Chondrocyte (in vitro differentiated cells): ENCODE measurements at regions not wholly inside any gene's neighbourhood (a gene's known extent, or its start where the extent isn't known, plus 50 kb on each side); places are given as distances from the start of the nearest gene placed in this dataset.

Source experiments
- DNase-seq: peaks from one replicate; pipeline ENCODE4 v3.0.0; 2021; ENCODE audit warnings: mixed read lengths, low spot score
- H3K27ac Mint-ChIP-seq: one replicate; pipeline ENCODE4 v1.8.0; 2021; ENCODE audit warnings: mild to moderate bottlenecking, moderate library complexity, mixed read lengths; ENCODE audit not compliant: unreplicated experiment
- H3K27me3 Mint-ChIP-seq: 2 replicates; pipeline ENCODE4 v1.8.0; 2021; ENCODE audit warnings: low read depth, mixed read lengths
- H3K36me3 Mint-ChIP-seq: 2 replicates; pipeline ENCODE4 v1.8.0; 2021; ENCODE audit warnings: low read depth, mixed read lengths
- H3K4me1 Mint-ChIP-seq: 2 replicates; pipeline ENCODE4 v1.8.0; 2021; ENCODE audit warnings: low read depth, mild to moderate bottlenecking, mixed read lengths
- H3K4me3 Mint-ChIP-seq: one replicate; pipeline ENCODE4 v1.8.0; 2021; ENCODE audit warnings: mild to moderate bottlenecking, moderate library complexity, mixed read lengths; ENCODE audit not compliant: unreplicated experiment
- H3K9me3 Mint-ChIP-seq: 2 replicates; pipeline ENCODE4 v1.8.0; 2021; ENCODE audit warnings: low read depth, mixed read lengths
- CTCF ChIP-seq: fragments of 200-600 bp; sonication (generic); IDR thresholded peaks from 2 replicates; pipeline ENCODE4 v1.5.0; 2021; ENCODE audit warnings: antibody characterized with exemption, mild to moderate bottlenecking, moderate library complexity

DNA sequence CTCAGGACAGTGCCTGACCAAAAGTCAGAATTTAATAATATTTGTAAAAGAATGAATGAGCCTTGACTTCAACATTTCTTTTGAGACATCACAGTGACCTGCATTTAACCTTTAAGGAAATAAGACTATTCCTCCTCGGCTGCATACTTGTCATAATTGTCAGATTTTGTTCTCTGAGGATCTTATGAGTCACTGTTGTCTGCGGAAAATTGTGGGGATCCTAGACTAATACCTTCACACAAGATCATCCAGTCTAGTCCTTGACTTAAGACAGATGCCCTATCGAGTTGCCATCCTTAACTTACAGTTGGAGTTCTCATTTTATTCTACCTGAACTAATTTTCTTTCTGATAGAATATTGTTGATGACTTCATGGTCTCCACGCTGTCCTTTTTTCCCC, 198.4 kb downstream of the DLEU7 start:
- DNase-seq = no peak
- Mint-ChIP-seq H3K36me3 (no peaks in the 10 kb centered on the region), H3K4me3 (no peak overlapping the region), H3K4me1 (peaks cover 20% of the 10 kb centered on the region), H3K27ac (peak overlapping the region; percentile 51), H3K27me3 (no peaks in the 10 kb centered on the region), H3K9me3 (peaks cover 14% of the 10 kb centered on the region)
- no peak for TF ChIP-seq CTCF

DNA sequence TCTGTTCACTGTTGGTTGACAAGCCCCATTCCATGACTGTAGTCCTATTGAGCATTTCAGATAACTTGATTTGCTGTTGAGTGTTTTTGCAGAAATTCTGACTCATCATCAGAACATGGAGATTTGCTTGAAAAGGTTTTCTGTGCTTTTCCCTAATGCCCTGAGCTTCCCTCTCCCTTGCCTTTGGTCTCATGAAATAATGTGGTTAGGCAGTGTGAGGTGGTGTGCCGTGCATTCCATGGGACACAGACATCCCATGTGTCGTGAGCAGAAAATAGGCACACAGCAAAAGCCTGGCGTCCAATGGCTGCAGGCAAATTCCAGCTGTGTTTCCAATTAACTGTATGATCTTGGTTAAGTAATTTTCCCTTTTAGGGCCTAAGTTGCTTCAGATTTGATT, 197.4 kb downstream of the DLEU7 start:
- peaks cover 30% of the 10 kb centered on the region for H3K4me1 Mint-ChIP-seq
- H3K9me3 Mint-ChIP-seq = peaks cover 14% of the 10 kb centered on the region
- H3K36me3 Mint-ChIP-seq = no peaks in the 10 kb centered on the region
- no peak overlapping the region for H3K4me3 Mint-ChIP-seq
- H3K27ac Mint-ChIP-seq = peak overlapping the region; percentile 27
- DNase-seq = no peak
- no peak for TF ChIP-seq CTCF
- no peaks in the 10 kb centered on the region for H3K27me3 Mint-ChIP-seq

GRCh38 chr13:50649211-50649610, 194.3 kb downstream of the DLEU7 start:
- TF ChIP-seq CTCF = no peak
- no peaks in the 10 kb centered on the region for H3K27me3 Mint-ChIP-seq

DNA sequence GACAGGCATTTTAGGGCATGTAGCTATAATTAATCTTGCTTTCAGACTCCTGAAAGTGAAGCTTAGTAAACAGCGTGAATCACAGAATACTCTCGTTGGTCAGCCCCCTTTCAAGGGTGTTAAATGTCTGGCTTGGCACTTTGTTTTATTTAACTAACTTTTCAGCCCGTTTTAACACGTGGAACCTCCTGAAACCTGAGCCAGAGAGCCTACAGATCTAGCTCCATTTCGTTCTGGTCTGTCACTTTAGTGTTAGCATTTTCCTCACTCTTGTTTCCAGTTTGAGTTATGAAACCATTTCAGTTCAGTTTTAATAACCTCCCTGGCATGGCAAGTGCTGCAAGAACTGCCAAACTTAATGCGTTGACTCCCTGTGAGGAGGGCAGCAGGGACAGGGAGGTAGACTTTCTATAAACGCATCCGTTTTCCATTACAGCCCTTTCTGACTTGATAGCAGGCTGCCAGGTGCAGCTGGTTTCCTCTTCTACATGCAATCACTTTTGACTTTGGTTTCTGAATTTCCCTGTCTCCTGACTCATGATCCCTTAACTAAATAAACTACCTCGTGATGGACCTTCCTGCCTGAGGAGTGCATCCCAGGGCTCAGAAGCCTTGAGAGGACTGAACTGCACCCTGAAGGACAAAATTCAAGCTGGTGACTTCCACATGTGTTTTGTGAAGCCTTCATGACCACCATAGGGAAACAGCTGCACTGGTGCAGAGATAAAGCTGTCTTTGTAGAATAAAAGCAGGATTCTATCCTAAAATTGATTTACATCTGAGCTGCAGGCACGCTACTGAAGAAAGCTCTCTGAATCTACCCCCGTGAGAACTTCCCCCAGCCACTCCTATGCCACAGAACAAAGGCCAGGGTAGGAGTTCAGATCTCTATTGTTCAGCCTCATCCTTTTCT, 192.6 kb downstream of the DLEU7 start:
- no peak for TF ChIP-seq CTCF
- Mint-ChIP-seq H3K27ac (peak overlapping the region; percentile 60), H3K4me1 (peaks cover 18% of the 10 kb centered on the region), H3K4me3 (no peak overlapping the region), H3K9me3 (peaks cover 5% of the 10 kb centered on the region), H3K36me3 (no peaks in the 10 kb centered on the region), H3K27me3 (no peaks in the 10 kb centered on the region)
- DNase-seq = no peak

More at GRCh38 chr13:50649211-50649610, 194.3 kb downstream of the DLEU7 start:
- Mint-ChIP-seq H3K27ac (no peak overlapping the region), H3K4me3 (no peak overlapping the region), H3K9me3 (peaks cover 14% of the 10 kb centered on the region), H3K36me3 (no peaks in the 10 kb centered on the region), H3K4me1 (peaks cover 33% of the 10 kb centered on the region)
- DNase-seq = no peak

DNA sequence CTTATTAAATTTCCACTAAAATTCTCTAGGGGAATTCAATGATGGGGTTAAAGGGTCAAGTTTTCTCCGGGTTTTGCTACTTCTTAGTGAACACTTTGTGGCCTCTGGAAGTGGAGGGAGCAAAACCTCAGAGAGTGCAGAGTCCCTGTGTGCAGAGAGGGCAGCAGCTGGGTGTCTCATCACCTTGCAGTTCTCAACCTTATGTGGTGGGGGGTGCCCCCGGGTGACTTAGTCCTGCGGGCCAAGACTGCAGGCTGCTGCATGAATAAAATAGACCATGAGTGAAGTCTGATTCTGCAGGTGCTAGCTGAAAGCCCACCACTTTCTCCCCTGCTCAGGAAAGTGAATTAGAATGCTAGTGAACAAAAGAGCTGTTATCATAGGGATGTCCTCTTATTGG, 191.6 kb downstream of the DLEU7 start:
- H3K27ac Mint-ChIP-seq = no peak overlapping the region
- DNase-seq = no peak
- no peaks in the 10 kb centered on the region for H3K27me3 Mint-ChIP-seq
- H3K4me1 Mint-ChIP-seq = peaks cover 13% of the 10 kb centered on the region
- H3K36me3 Mint-ChIP-seq = no peaks in the 10 kb centered on the region
- TF ChIP-seq CTCF = no peak
- no peak overlapping the region for H3K4me3 Mint-ChIP-seq
- H3K9me3 Mint-ChIP-seq = peaks cover 5% of the 10 kb centered on the region
